HepG2 (cell line): ENCODE measurements at regions not wholly inside any gene's neighbourhood (a gene's known extent, or its start where the extent isn't known, plus 50 kb on each side); places are given as distances from the start of the nearest gene placed in this dataset.
A peak's percentile ranks its signal among the peaks of the same experiment; 100 is the strongest.

Experiments used
- ARID4A ChIP-seq: sonication (generic); formaldehyde crosslinking; IDR thresholded peaks from 2 replicates; pipeline ENCODE4 v1.5.0; 2020; ENCODE audit warnings: mild to moderate bottlenecking, missing genetic modification reagents, borderline replicate concordance
- BRCA1 ChIP-seq: sonication (generic); formaldehyde crosslinking; IDR thresholded peaks from 2 replicates; pipeline ENCODE4 v1.4.0; 2020; ENCODE audit warnings: missing genetic modification reagents
- DNMT1 ChIP-seq: sonication (generic); formaldehyde crosslinking; IDR thresholded peaks from 2 replicates; pipeline ENCODE4 v1.5.1; 2020; ENCODE audit warnings: mild to moderate bottlenecking, missing genetic modification reagents
- ELF3 ChIP-seq: IDR thresholded peaks from 2 replicates; pipeline ENCODE4 v1.6.1; 2016; ENCODE audit warnings: missing genetic modification reagents, missing compliant biosample characterization
- ERF ChIP-seq: IDR thresholded peaks from 2 replicates; pipeline ENCODE4 v1.6.1; 2018; ENCODE audit warnings: missing biosample characterization, missing genetic modification reagents
- FOXA1 ChIP-seq, 2 experiments: fragments of 450-650 bp in 1 of 2; sonication (generic) in 1 of 2; formaldehyde crosslinking in 1 of 2; IDR thresholded peaks; 2 replicates each; pipeline versions ENCODE4 v1.4.0 to v1.6.1; 2016 to 2020; ENCODE audit warnings: missing genetic modification reagents in 1 of 2
- FOXP4 ChIP-seq: sonication (generic); formaldehyde crosslinking; IDR thresholded peaks from 2 replicates; pipeline ENCODE4 v1.4.0; 2020; ENCODE audit warnings: missing genetic modification reagents
- HOMEZ ChIP-seq: IDR thresholded peaks from 2 replicates; pipeline ENCODE4 v1.6.1; 2016; ENCODE audit warnings: low read depth
- LBX2 ChIP-seq: sonication (generic); formaldehyde crosslinking; IDR thresholded peaks from 2 replicates; pipeline ENCODE4 v1.5.0; 2020; ENCODE audit warnings: missing genetic modification reagents, mild to moderate bottlenecking, borderline replicate concordance
- MTF1 ChIP-seq: sonication (generic); formaldehyde crosslinking; IDR thresholded peaks from 2 replicates; pipeline ENCODE4 v1.5.0; 2020; ENCODE audit warnings: missing genetic modification reagents
- RBM39 ChIP-seq: fragments of 200-400 bp; formaldehyde crosslinking; IDR thresholded peaks from one replicate; pipeline ENCODE4 v1.6.1; 2018; ENCODE audit warnings: antibody characterized with exemption, mild to moderate bottlenecking, low read depth, low read length; ENCODE audit not compliant: poor library complexity, severe bottlenecking
- RCOR2 ChIP-seq: IDR thresholded peaks from 2 replicates; pipeline ENCODE4 v1.6.1; 2016; ENCODE audit warnings: missing biosample characterization, missing genetic modification reagents
- SALL1 ChIP-seq: sonication (generic); formaldehyde crosslinking; IDR thresholded peaks from 2 replicates; pipeline ENCODE4 v1.8.0; 2022; ENCODE audit warnings: mild to moderate bottlenecking, missing genetic modification reagents
- SAP130 ChIP-seq: IDR thresholded peaks from 2 replicates; pipeline ENCODE4 v1.6.1; 2016; ENCODE audit warnings: low read depth
- SRF ChIP-seq: IDR thresholded peaks from 2 replicates; pipeline ENCODE4 v1.6.1; 2011; ENCODE audit warnings: mild to moderate bottlenecking, low read depth, low read length, moderate library complexity
- ZBTB39 ChIP-seq: sonication (generic); formaldehyde crosslinking; IDR thresholded peaks from 2 replicates; pipeline ENCODE4 v1.5.0; 2020; ENCODE audit warnings: missing genetic modification reagents
- ZKSCAN5 ChIP-seq: sonication (generic); formaldehyde crosslinking; IDR thresholded peaks from 2 replicates; pipeline ENCODE4 v1.5.1; 2020; ENCODE audit warnings: mild to moderate bottlenecking, missing genetic modification reagents
- ZNF607 ChIP-seq: sonication (generic); formaldehyde crosslinking; IDR thresholded peaks from 2 replicates; pipeline ENCODE4 v1.5.1; 2020; ENCODE audit warnings: missing genetic modification reagents, mild to moderate bottlenecking, borderline replicate concordance
- ZNF616 ChIP-seq: sonication (generic); formaldehyde crosslinking; IDR thresholded peaks from 2 replicates; pipeline ENCODE4 v1.5.0; 2020; ENCODE audit warnings: low read depth, mild to moderate bottlenecking, missing genetic modification reagents
- ZNF644 ChIP-seq: IDR thresholded peaks from 2 replicates; pipeline ENCODE4 v1.6.1; 2016; ENCODE audit warnings: low read depth
- ZZZ3 ChIP-seq: sonication (generic); formaldehyde crosslinking; IDR thresholded peaks from 2 replicates; pipeline ENCODE4 v1.4.0; 2020; ENCODE audit warnings: missing genetic modification reagents, mild to moderate bottlenecking, borderline replicate concordance

- TF ChIP-seq DNMT1 (CRISPR knock-in tag) = no peak
- no peak for TF ChIP-seq LBX2
- TF ChIP-seq ERF (CRISPR knock-in tag) = peak; percentile 58
- TF ChIP-seq HOMEZ (CRISPR knock-in tag) = peak; percentile 84; the same call in 1 of the 2 replicates
- no peak for TF ChIP-seq ZZZ3
- peak; percentile 85 for TF ChIP-seq SAP130 (CRISPR knock-in tag)
- no peak for TF ChIP-seq ZBTB39
- TF ChIP-seq SRF = no peak
- TF ChIP-seq ZNF616 (CRISPR knock-in tag) = no peak
- peak; percentile 41; the same call in 1 of the 2 replicates for TF ChIP-seq ARID4A (CRISPR knock-in tag)
- peak; percentile 60; the same call in 1 of the 2 replicates for TF ChIP-seq RCOR2 (CRISPR knock-in tag)
- peak; percentile 73; the same call in 1 of the 2 replicates for TF ChIP-seq ZNF644 (CRISPR knock-in tag)
- TF ChIP-seq FOXP4 = peak; percentile 87
- TF ChIP-seq ELF3 = peak; percentile 86
- no peak for TF ChIP-seq BRCA1 (CRISPR knock-in tag)
- TF ChIP-seq MTF1 (CRISPR knock-in tag) = no peak
- peak; percentile 77; the same call in 1 of the 2 replicates for TF ChIP-seq SALL1 (CRISPR knock-in tag)
- peak; percentile 54; the same call in 1 of the 2 replicates for TF ChIP-seq ZNF607
- no peak for TF ChIP-seq FOXA1 (IDR thresholded peaks at IDR 0.05)
- peak; percentile 73 for TF ChIP-seq FOXA1 (CRISPR knock-in tag; IDR thresholded peaks at IDR 0.05)
- TF ChIP-seq ZKSCAN5 (CRISPR knock-in tag) = no peak
- no peak for TF ChIP-seq RBM39
Observed at GRCh38 chr10:28915989-28916588, 238.8 kb downstream of the BAMBI start (continued).
